ENCODE measurements at regions not wholly inside any gene's neighbourhood (a gene's known extent, or its start where the extent isn't known, plus 50 kb on each side); places are given as distances from the start of the nearest gene placed in this dataset.

- TF ChIP-seq CTCF (IDR thresholded peaks at IDR 0.05; ENCODE audit: low read depth, low read length) (no peak), EZH2phosphoT487 (IDR thresholded peaks at IDR 0.05; ENCODE audit: low read depth) (no peak)
Measured at GRCh38 chr11:44444770-44445321, 120.6 kb upstream of the CD82 start.

Measured in OCI-LY3 (cell line).